Fibroblast of skin of back (primary cell): ENCODE measurements at regions not wholly inside any gene's neighbourhood (a gene's known extent, or its start where the extent isn't known, plus 50 kb on each side); places are given as distances from the start of the nearest gene placed in this dataset.
A peak's percentile ranks its signal among the peaks of the same experiment; 100 is the strongest.

ENCODE experiments used
- DNase-seq: peaks from one replicate; pipeline ENCODE4 v3.0.0-alpha.2; 2013

DNA sequence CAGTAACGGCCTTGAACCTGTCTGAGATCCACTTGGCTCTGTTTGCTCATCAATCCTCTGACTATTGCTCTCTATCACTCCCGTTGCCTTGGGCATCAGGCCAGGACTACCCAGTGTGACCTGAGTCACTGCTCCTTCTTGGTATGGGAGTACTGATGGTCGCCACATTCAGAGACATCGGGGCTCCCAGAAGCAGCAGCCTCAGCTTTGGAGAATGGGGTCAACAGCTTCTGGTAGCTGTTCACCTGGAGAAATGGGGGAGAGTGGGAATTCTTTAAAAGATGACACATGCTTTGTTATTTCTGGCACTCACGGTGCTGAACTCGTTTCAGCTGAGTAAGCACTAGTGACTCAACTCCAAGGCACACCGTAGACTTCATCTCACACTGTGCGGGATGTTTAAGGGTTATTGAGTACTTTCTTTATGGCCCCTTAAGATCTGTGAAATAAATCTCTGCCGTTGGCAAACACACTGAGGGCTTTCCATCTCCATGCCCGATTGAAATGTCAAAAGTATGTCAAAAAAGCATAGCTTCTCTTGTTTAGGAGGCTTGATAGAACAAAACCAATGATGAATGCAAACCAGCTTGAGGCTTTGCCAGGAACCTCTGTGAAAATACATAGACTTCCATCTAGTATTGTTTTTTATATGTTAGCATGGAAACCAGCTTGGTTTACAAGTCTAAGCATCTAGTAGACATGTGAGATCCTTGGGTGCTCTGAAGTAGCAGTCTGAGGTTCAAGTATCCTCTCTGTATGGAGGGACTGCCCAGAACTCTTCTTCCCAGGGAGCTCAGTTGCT is 333.1 kb downstream of the CXCL12 start:
- peak; percentile 77 for DNase-seq

DNA sequence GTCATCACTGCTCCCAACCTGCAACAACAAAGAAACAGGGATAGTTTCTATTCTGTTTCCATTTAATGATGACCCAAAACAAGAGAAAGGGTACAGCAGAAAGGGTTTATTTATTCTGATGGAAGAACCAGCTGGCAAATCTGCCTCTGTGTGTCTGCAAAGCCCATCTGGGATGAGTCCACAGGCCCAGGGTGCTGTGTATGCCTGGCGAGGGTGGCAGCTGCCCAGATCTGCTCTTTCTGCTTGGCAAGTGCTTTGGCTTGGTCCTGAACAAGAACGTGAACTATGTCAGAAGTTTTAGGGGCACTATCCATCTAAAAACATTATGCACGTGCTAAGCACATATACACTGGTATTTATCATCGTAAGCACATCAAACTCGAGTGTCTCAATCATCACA is 333.8 kb downstream of the CXCL12 start:
- no peak for DNase-seq

DNA sequence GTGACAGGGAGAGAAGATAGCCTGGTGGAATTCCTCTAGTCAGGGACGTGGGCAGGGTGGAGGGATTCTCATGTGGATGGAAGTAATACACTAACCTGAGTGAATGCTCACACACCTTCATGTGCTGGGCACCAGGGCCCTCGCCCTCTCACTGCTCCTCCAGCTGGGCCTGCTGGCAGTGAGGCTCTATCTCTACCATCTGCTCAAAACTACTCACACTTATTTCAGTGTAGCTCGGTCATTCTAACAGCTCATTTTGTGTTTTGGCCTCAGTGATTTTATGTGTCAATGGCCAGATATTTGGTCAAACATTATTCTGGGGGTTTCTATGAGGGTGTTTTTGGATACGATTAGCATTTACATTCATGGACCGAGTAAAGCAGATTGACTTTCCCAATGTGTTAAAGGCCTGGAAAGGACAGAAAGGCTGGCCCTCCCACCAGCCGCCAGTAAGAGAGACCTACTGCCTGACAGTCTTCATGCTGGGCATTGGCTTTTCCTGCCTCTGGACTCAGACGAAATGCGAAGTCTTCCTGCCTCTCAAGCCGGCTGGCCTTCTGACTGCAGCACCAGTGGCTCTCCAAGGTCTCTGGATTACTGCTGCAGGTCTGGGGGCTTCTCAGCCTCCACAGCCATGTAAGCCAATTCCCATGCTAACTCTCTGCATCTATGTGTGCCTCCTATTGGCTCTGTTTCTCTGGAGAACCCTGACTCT is 335.4 kb downstream of the CXCL12 start:
- DNase-seq: no peak

DNA sequence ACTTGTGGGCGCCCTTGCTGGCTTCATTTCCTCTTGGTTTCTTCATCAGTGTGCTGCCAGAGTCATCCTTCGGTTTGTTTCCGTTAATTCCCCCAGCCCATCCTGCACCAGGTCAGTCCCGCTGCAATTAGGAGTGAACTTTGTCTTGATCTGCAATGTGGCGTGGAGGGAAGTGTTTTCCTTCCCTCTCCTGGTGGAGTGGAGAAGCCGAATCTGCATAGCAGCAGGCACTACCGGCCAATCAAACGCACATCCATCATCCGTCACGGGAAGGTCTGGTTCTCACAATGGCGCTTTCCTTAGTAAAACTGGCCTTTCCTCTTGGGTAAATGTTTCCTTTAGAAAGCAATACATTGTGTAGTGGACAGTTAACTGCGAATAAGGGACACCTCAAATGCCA is 337.5 kb downstream of the CXCL12 start:
- no peak for DNase-seq

DNA sequence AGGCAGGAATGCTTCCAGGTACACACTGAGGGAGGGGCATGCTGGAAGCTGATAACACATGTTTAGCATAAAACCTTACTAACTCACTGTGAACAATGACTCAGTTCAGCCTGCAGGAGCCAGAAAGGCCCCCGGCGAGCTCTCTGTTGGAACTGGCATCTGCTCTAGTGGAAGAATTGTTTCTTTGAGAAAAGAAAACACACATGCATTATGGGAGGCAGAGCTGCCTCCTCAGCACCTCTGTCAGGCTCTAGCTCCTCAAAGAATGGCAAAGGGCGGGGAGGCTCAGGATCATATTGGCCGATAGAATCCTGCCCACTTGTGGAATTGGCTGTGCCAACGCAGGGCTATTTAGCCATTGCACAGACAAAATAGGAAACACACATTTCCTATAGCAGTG is 338.3 kb downstream of the CXCL12 start:
- peak; percentile 67 for DNase-seq

DNA sequence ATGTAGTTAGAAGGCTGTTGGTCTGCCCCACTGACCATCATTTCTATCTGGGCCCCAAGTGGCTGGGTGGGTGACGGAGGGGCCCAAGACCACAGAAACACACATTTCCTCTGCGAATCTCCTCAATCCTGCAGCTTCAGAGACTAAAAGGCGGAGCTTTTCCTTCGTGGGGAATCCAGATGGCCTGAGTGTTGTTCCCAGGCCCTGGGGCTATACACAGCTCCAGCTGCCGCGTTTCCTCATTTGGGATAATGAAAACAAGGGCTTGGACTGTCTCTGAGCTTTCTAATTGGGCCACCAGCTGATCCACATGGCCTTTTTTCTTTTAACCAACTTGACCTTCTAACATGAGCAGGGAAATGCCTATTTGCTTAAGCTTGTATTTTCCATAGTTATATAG is 339.9 kb downstream of the CXCL12 start:
- DNase-seq: peak; percentile 23

DNA sequence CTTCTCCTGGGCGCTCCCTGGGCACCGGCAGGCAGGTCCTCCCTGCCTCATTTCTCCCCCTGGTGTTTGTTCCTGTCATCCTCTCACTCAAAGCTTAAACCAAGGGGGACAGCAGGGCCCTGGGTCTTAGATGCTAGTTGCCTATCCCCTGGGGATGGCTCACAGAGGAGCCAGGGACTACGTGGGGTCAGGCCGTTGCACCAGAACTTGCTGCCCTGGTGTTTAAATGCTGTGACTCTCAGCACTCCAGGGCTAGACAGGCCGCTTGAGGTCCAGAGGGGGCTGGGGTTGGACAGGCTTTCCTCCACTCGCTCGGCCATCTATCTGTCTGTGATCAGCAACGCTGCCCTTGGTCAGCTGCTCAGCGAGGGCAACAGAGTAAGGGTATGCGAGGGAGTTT is 340.3 kb downstream of the CXCL12 start:
- no peak for DNase-seq

DNA sequence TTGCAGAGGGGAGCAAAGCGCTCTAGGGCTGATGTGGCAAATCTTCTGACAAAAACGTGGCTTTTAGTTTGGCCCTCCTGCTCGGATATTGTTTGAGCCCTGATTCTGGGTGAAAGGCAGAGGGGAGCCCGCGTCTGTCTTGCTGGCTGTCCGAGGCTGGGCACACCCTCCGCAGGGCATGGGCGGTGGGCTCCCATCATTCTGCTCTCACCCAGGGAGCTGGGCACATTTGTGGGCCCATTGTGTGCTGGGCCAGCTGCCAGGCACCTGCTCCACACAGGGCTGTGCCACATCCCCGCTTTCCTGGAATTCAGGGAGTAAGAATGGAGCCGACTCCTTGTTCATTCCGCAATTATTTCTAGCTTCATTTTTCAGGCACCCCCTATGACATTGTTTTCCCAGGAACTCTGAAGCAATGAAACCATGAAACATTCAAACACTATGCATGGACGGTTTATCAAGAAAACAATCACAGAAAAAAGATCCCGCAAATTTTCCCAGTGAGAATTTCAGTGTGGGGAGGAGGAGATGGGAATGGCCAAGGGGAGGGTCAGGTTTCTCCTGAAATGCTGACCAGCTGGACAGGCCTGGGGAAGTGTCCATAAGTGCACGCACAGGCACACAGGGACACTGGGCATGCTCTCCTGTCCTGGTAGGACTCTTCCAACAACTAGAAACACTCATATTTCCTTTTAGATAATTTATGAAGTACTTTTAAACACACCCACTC is 341.1 kb downstream of the CXCL12 start:
- DNase-seq: no peak

DNA sequence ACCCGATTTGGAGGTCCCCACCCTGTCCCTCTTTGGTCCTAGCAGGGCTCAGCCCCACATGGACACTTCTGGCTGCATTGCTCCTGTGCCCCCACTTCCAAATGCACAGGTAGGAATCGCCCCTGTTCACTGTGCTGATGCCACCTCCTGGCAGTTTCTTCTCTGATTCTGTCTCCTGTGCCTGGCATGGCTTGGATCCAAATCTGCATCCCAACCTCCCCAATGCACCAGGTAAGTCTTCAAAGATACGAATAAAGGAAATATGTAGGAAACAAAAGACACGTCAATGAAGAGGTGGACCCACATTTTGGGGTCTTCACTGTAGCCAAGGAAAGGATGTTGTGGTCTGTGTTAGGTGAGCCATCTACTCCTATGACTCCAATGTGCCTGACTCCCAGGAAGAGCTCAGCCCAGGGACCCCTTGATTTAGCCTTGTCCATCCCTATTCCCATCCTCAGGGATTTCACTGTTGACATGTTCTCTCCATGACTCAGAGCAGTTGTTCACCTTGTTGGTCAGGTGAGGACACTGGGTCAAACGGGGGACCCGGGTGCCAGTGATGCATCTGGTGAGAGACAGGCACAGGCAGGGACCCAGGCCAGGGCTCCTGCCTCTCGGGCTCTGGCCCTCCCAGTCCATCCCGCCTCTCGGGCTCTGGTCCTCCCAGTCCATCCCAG is 341.8 kb downstream of the CXCL12 start:
- DNase-seq: no peak

DNA sequence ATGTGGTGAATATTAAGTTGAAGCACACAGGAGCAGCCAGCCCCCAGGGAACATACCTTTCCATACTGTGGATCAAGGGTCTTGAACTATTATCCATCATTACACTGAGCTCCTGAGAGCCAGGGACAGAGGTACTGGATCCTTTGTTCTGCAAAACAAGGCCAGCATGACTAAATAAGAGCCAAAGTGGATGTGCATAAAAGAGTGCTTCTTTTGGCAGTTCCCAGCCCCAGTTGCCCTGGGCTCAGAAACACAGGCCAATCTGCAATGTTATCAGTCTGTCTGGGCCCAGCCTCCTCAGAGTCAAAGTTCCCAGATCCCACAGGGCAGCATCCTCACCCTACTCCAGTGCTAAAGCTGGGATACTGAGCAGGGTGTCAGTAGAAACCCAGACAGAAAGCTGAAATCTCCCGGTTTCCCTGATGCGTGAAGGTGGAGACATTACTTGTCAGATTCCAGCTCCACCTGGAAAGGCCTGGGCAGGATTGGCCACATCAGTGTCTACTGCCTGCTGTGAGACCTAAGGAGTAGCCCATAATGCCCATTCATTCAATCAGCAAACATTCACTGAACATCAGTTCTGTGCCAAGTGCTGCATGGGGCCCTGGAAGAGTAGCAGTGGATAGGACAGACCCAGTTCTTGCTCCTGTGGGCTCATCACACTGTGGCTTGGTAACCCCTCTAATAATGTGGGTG is 342.7 kb downstream of the CXCL12 start:
- no peak for DNase-seq

DNA sequence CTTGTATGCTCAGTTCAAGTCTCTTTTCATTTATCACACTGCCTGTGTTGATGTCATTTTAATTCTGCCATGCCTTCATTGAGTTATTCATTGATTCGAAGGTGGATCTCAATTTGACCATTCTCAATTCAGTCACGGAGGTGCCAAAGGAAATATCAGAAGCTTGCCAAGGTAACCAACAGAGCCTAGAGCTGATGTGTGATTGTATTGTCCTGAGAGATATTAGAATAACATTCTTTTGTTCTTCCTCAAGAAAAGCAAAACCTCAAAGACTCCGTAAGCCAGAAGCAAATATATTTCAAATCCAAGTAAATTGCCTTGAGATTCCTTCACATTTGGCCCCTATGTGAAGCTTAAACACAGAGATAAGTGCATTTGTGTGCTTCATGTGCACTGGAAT is 345.3 kb downstream of the CXCL12 start:
- peak; percentile 29 for DNase-seq

DNA sequence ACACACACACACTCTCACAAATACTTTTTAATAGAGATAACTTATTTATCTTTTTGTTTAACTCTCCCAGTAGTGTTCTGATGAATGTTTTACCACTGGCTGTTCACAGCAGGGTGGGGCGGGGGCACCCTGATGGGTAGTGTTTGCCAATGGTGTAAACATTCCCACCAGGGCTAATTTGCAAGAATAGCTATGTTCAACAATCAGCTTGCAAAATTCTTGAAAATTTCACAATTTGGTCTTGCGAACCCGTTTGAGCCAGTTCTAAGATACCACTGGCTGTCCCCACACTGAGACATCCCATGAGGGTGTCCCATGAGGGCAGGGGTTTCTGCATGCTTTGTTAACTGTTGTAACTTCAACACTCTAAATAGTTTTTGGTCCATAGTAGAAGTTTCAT is 348.5 kb downstream of the CXCL12 start:
- DNase-seq: no peak

DNA sequence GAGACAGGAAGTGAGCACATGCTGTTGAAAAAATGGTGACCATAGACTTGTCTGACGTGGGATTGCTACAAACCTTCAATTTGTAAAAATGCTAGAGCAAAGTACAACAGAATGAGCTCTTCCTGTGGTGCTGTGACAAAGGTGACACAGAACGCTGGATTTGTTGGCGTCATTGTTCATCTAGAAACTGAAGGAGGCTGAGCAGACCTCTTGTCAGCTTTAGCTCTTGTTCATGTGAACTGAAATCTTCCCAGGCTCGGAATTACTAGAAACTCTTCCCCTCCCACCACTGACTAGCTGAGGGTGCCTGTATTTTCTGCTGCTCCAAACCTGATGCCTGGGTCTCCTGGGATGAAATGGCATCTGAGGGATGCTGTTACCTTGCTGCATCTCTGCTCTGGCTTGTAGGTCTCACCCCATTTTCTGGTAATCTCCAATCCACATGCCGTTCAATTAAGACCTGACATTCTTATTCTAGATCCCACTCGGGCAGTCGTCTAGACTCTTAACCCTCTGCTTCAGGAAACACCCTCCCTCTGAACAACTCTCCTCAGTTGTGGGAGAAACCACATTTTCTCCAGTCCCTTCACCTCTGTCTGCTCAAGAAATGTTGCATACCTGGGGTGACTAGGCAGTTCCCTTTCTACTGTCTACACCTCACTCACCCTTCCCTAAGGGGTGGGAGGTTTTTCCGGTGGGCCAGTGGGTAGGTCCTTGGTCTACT is 349.3 kb downstream of the CXCL12 start:
- no peak for DNase-seq

DNA sequence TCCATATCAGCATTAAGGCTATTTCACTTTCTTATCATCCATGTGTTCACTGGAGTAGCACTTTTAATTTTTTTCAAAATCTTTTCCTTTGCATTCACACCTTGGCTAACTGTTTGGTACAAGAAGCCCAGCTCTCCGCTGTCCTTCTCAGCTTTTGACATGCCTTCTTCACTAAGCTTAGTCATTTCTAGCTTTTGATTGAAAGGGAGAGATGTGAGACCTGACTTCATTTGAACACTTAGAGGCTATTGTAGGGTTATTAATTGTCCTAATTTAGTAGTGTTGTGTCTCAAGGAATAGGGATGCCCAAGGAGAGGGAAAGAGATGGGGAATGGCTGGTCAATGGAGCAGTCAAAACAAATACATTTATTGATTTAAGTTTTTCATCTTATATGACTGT is 350.0 kb downstream of the CXCL12 start:
- DNase-seq: no peak

DNA sequence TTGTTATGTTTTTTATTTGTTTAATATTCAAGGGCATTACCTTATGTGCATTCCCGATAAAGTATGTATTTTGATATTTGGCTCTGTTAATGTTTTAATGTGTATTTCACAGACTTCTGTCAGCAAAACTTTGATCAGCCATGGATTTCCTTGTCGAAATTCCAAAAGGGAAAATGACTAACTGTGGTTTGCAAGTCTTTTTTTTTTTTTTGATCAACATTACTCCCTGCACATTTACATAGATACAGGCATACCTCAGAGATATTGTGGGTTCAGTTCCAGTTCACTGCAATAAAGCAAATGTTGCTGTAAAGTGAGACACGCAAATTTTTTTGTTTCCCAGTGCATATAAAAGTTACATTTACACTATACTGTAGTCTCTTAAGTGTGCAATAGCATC is 351.9 kb downstream of the CXCL12 start:
- DNase-seq: peak; percentile 61

DNA sequence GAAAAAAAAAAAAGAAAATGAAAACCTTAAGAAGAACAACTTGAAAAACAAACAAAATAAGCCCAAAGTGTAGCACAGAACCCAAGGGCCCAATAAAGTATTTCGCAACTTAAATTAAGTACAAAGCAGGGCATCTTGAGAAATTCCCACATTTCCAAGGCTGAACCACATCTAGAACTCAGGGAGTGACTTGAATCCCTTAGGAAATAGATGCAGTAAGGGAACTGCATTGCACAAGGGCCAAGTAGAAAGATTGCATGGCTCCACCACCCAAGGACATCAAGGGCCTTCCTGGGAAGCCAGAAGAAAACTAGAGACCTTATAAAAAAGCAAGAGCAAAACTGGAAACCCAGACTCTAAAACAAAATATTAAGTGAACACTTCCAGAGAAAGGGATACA is 352.7 kb downstream of the CXCL12 start:
- no peak for DNase-seq

DNA sequence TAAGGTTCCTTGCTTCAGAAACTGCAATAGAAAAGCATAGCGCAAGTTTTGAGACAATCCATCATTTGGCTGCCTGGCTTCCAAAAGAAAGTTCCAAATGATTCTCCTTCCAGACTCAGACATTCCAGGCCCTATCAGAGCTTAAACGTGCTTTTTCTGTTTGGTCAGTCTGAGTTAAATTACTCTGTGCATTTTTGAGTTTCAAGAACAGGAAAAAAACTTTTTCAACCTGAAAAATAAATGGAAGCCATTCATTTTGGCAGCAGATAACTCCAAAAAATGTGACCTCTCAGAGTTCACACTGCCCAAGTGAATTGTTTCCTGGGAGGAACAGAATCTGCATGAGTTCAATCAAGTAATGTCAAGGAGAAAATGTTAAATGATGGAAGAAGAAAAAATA is 354.2 kb downstream of the CXCL12 start:
- no peak for DNase-seq

DNA sequence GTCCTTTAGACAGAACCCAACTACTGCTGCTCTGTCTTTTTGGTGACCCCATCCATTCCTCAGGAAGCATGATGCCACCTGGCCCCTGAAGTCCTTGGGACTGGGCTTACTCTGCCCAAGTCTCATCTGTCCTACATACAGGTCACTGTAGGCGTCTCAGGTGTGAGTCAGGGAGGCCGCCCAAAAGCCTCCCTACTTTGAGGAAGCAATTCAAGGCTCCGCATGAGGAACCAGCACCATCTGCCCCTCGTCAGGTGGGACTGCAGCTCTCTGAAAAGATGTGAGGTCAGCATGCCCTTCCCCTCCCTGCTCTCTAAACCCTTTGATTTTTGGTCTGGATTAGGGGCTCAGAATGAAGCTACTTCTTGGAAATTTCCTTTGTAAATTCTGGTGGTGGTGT is 354.8 kb downstream of the CXCL12 start:
- no peak for DNase-seq

DNA sequence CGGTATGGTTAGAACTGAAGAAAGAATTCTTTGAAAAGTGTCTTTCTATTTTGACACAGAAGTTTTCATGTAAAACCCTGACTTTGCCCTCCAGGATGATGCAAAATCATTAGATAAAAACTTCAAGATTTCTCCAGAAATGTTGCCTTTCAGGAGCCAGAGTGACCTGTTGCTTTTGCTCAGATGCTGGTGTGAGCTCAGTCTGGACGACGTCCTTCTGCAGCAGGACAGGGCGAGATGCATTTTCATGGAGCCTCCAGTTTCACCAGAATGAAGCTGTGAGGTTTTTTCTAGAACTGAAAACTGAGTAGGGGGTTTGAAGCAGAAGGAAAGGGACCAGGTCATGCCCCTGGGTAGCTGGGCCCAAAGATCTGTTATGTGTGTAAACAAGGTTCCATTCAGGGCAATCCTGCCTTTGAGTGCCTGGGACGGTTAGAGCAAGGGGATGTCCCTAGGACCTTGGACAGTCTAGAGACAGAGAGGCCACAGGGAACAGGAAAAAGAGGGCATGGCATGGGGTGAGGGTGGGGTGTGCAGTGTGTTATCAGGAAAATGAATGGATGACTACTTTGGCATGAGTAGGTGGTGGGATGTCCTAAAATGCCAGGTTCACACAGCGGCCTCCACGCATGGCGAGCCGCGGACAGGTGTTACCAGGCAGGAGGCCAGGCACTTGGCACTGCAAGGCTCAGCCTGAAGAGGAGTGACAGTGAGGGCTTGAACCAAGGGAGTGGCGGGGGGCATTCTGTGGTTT is 356.3 kb downstream of the CXCL12 start:
- no peak for DNase-seq

DNA sequence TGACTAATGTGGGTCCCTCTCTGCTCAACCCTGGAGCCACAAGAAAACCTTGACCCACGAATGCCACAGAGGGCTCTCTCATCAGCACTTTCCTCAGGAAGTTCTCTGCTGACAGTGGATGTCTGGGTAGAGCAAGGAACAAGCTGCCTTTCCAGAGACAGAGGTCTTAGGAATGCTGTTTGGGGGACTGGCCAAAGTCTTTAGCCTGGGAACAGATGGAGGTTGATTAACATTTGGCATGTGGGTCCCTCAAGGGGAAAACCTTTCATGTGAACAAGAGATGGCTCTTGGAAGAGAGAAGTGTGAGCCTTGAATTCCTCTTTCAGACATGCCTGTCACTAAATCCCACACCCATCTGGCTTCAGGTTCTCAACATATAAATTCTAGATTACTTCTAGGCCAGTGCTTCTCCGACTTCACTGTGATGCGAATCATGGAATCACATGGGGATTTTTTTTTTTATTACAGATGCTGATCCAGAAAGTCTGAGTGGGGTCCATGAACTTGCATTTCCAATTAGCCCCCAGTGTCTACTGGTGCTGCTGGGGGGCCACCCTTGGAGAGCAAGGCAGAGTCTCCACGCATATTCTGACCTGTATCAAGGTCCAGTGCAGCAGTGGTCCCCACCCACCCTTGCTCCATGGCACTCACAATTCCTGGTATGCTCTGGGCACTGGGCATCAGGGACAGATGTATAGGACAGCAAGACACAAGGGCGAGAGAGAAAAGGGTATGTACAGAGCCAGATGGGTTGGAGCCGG is 360.4 kb downstream of the CXCL12 start:
- DNase-seq: no peak
